ENCODE measurements at regions not wholly inside any gene's neighbourhood (a gene's known extent, or its start where the extent isn't known, plus 50 kb on each side); places are given as distances from the start of the nearest gene placed in this dataset.

DNA sequence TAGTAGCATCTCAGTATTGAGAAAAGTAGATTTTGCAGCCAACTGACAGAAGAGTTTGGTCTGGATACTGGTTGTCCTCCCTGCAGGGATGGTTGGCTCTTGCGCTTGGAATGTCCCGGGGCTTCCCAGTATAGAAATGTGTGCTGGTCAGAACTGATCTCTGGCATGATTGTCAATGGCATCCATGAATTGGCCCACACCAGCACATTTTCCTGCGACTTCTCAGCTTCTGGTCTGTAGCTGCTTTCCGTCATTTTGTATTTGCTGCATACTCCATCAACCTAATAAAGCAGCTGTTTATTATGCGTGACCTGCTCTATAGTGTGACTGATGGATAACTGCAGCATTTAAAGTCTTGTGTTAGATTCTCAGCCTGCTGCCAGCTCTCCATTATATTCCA lies 203.7 kb downstream of the S1PR1 start:
- TF ChIP-seq, protein P1, sequence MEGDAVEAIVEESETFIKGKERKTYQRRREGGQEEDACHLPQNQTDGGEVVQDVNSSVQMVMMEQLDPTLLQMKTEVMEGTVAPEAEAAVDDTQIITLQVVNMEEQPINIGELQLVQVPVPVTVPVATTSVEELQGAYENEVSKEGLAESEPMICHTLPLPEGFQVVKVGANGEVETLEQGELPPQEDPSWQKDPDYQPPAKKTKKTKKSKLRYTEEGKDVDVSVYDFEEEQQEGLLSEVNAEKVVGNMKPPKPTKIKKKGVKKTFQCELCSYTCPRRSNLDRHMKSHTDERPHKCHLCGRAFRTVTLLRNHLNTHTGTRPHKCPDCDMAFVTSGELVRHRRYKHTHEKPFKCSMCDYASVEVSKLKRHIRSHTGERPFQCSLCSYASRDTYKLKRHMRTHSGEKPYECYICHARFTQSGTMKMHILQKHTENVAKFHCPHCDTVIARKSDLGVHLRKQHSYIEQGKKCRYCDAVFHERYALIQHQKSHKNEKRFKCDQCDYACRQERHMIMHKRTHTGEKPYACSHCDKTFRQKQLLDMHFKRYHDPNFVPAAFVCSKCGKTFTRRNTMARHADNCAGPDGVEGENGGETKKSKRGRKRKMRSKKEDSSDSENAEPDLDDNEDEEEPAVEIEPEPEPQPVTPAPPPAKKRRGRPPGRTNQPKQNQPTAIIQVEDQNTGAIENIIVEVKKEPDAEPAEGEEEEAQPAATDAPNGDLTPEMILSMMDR (IDR thresholded peaks at IDR 0.05; ENCODE audit: control extremely low read depth in 1 of 3, insufficient read depth in 1 of 3, low read depth in 1 of 3, low read length in 3 of 3): no peak
- no peak for TF ChIP-seq YY1 (IDR thresholded peaks at IDR 0.05; ENCODE audit: low read depth, low read length)
- TF ChIP-seq, protein P2, sequence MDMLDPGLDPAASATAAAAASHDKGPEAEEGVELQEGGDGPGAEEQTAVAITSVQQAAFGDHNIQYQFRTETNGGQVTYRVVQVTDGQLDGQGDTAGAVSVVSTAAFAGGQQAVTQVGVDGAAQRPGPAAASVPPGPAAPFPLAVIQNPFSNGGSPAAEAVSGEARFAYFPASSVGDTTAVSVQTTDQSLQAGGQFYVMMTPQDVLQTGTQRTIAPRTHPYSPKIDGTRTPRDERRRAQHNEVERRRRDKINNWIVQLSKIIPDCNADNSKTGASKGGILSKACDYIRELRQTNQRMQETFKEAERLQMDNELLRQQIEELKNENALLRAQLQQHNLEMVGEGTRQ (IDR thresholded peaks at IDR 0.05; ENCODE audit: low read length): no peak
- TF ChIP-seq POU5F1 (IDR thresholded peaks at IDR 0.05; ENCODE audit: low read depth, low read length): no peak
- no peak for TF ChIP-seq TAF7 (optimal IDR thresholded peaks at IDR 0.05; ENCODE audit: borderline replicate concordance, low read depth, low read length)
- TF ChIP-seq BCL11A (IDR thresholded peaks at IDR 0.05; ENCODE audit: low read depth in 2 of 2, low read length in 2 of 2): no peak
- no peak for TF ChIP-seq TAF1 (IDR thresholded peaks at IDR 0.05; ENCODE audit: low read depth, low read length)
- TF ChIP-seq POLR2A (IDR thresholded peaks at IDR 0.05; ENCODE audit: control extremely low read depth in 1 of 2, low read depth in 2 of 2, low read length in 2 of 2): no peak
